ENCODE measurements at regions not wholly inside any gene's neighbourhood (a gene's known extent, or its start where the extent isn't known, plus 50 kb on each side); places are given as distances from the start of the nearest gene placed in this dataset.

DNA sequence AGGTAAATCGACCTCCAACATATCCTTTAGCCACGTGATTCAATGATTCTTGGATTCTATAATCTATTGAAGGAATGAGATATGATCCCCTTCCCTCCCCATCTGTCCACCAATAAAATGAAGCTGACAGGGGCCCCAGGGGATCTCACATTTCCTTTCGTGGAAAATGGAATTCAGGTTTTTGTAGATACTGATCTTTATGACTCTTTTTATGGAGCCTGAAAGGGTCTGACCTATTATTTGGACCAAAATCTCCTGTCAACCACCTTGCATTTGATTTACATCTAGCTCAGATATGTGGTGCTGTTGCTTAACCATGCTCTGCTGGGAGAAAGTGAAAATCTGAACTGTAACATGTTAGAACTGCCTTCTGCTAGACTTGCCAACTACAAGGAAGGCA, 234.0 kb upstream of the CXCL12 start:
- DNase-seq (ENCODE audit: low spot score) = no peak

DNA sequence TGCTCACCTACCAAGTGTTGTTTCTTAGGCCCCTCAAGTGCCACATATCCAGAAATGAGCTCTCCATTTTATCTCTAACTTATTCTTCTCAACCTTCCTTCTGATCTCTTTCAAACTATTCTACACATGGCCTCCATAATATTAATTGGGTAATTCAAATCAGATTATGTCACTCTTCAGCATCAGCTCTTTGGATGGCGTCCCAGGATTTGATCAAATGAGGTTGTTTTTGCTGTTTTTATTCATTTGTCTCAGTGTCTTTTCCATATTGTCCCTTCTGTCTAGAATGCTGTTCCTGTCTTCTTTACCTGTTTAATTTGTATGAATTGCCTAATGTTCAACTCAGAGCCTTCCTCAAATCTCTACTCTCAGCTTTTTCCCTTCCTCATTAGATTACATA, 234.6 kb upstream of the CXCL12 start:
- DNase-seq (ENCODE audit: low spot score) = no peak

DNA sequence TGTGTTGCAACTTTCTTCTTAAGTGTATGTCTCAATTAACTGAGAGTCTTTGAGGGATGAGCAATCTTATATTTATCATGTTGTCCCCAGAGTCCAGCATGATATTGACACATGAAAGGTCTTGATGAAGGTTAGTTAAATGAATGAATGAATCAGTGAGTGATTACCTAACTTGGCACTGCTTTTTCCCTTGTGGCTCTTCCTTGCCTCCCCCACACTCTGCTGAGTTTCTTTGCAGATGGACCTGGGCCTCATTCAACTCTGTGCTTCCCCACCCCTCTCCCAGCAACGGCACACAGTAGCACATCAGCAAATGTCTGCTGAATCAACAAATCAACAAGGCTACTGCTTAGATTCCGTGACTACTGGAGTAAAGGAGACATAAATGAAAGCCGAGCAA, 235.1 kb upstream of the CXCL12 start:
- DNase-seq (ENCODE audit: low spot score) = no peak

DNA sequence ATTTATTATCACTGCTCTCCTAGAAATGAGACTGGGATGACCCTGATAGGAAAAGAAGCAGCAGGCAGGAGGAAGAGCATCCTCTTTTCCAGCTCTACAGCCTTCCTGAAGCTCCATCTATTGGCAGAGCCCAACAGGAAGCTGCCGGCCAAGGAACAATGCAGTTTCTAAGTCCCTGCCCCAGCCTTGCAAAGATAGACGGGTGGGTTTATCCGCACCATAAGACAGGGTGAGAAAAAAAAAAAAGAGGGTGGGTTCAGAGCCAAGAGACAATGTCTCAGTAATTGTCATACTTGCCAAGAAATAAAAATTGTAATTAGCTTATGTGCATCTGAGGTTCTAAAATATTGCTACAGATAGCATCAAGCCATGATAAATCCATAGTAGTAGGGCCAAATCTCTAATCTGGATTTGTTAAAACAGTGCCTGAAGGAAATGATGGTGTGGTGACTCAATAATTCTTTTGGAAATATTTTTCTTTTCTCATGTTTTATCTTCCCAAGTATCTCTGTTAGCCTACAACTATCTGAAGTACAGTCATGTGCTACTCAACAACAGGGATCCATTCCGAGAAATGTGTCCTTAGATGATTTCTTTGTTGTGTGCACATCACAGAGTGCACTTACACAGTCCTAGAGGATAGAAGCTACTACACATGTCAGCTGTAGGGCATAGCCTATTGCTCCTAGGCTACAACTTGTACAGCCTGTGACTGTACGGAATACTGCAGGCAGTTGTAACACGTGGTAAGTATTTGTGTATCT, 242.9 kb upstream of the CXCL12 start:
- DNase-seq (ENCODE audit: low spot score) = no peak

DNA sequence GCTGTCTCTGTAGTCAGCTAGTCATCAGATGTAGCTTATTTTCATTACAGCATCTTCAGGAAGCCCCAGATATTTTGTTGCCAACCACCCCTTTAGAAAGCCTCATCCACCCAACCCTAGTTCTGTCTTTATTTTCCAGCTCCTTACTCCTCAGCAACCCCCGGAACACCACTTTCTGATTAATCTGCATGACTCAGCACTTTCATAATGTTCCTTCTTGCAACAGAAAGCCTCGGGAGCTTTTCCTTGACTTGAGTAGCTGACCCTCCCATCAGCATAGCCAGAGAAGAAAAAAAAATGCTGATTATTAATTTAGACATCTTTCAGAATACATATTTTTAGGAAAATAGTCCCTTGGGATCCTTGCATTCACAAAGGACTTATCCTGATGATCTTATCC, 244.0 kb upstream of the CXCL12 start:
- DNase-seq (ENCODE audit: low spot score) = peak; percentile 60

DNA sequence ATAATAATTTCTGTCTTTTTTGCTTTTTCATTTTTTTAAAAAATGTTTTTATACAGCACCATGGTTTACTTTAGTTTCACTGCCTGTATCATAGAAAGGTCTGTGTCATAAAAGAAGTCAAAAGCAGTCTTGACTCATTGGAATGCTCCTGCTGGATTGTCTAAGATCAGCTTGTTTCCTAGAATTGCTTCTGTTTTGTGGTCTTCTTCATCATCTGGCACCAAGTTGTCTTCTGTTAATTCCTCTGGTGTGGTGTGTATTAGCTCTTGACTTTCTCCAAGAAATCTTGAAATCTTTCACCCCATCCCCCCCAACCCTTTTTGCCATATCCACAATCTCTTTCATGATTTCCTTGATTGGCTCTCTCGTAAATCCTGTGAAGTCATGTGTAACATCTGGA, 250.3 kb upstream of the CXCL12 start:
- DNase-seq (ENCODE audit: low spot score) = no peak

DNA sequence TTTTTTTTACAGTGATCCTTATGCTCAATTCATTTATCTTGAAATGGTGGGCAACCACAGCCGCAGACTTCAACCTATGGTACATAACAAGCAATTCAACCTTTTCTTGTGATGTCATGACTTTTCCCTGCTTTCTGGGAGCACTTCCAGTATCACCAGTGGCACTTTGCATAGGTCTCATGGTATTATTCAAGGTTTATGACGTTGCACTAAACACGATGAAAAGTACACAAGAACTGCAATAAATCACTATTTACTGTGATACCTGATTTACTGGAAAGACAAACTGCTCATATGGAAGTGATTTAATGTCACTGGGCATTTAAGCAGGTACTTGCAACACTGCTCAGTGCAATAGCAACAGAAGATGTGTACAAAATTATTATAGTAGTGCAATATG, 251.7 kb upstream of the CXCL12 start:
- no peak for DNase-seq (ENCODE audit: low spot score)

DNA sequence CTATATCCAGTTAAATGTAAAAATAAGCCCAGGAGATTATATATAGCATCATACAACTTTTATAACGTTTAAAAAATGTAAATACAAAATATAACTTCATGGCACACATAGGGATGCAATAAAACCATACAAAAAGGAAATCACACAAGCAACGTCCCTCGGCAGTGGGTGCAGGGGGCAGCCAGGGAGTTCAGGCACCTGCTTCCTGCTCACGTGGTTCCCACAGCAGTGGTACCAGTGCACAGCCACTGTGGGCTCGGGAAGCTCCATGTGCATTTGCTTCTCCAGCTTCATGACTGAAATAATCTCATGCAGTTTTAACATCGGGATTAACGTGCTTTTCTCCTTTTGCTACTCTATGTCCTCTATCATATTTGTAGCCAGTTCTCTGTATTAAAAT, 255.5 kb upstream of the CXCL12 start:
- DNase-seq (ENCODE audit: low spot score) = no peak

DNA sequence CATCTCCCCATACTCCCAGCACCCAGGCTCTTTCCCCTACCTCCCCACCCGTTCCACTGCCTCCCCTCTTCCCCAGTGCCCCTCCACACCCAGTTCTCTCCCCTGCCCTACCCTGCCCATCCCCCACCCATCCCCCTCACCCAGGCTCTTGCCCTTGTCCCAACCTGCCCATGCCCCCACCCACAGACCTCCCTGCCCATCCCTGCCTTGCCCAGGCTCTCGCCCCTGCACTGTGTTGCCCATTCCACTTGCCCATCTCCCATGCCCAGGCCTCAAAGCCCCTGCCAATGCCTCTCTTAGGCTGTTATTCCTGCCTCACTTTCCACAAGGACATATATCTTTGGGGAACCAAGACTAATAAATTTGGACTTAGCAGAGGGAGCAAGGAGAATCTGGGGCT, 262.6 kb upstream of the CXCL12 start:
- no peak for DNase-seq (ENCODE audit: low spot score)

DNA sequence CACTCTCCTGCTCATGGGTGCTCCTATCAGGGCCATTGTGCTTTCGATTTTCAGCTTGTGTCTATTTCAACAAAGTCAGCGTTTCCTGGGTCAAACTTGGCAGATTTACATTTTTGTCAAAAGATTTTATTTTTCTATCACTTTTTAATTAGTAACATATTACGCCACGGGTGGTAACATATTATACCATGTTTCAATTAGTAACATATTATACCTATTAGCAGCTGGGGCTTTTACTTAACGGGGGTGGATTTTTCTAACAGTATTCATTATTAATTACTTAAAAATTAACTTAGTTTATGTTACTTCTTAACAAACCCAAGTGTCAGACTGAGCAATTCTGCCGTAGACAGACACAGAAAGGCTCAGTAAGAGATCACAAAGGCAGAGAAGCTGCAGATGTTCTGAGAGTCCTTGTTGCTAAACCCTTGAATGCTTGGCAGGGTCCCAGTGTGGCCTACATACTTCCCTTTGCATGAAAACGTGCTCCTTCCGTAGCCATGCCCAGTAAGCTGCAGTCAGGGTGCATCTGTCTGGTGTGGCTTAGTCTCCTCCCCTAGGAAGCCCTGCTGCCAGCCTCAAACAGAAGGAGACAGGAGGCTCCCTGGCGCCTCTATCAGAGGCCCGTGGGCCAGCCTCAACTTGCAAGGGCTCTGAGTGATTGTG, 263.1 kb upstream of the CXCL12 start:
- DNase-seq (ENCODE audit: low spot score) = peak; percentile 26

DNA sequence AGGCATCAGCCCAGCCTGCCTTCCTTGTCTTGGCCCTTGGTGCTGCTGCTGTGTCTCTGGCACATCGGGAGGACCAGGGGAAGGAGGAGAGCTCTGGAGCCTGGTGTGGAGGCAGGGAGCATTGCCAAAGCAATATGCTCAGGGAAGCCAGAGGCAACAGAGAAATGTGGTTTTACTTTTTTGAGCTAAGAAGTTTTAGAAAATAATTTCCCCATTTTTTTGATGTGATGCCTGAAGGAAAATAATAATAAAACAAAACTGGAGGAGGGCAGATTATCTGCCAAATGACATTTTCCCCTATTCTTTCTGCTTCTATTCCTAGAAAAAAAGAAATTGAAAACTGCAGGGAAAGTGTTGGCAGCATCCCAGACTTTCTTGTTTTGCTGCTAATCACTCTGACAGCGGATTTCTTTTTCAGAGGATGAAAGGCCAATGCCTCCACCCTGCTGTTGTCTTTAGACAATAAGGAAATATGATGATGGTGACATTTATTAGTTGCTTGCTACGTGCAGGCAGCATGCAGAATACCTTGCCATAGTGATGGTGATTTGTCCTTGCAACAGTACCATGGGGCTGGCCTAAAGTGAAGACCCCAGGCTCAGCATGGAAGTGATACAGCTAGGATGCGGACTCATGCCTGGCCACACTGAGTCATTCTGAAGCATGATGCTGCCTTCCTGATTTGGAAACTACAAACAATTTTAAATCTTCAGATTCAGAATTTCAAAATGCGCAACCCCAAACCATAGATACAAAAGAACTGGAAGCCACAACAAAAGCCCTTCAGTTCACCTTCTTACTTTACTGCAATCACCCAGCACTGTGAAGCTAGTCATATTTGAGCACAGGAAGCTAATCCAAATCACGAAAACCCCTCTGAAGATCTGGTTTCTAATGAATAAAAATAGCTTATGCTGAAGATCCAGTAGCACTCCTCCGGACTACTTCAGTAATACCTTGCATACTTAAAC, 260.2 kb upstream of the TMEM72 start:
- DNase-seq (ENCODE audit: low spot score) = no peak

DNA sequence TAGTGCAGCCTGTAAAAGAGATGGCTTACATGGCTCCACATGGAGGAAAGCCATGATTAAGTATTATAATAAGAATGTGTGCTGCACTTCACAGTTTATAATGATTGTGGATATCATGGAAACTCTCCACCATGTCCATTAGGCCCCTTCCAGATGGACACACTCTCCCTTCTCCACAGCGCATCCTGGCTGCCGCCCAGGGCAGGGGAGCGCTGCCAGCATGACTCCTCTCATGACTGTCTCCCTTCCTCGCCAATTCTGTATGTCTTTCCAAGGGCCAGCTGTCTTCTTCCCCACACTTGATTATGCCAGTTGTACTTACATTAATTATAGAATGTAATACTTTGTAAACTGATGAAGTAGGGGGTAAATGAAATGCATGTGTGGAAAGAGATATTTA, 259.3 kb upstream of the TMEM72 start:
- no peak for DNase-seq (ENCODE audit: low spot score)

DNA sequence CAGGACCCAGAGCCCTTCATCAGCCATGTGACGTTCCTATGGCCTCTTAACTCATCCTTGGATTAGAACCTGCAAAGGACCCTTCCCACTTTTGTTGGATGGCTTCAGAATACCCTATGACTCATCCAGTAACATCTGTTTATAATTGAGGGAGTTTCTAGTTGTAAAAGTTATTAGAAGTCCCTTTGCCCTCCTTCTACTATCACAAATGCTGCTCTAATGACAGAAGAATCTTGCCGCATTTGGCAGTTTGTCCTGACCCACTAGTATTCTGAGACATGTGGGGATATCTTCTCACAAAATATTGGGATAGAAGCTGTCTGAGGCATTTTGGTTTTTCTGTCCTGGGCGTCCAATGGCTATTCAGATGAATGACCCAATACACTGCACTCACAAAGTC, 251.8 kb upstream of the TMEM72 start:
- DNase-seq (ENCODE audit: low spot score) = no peak

DNA sequence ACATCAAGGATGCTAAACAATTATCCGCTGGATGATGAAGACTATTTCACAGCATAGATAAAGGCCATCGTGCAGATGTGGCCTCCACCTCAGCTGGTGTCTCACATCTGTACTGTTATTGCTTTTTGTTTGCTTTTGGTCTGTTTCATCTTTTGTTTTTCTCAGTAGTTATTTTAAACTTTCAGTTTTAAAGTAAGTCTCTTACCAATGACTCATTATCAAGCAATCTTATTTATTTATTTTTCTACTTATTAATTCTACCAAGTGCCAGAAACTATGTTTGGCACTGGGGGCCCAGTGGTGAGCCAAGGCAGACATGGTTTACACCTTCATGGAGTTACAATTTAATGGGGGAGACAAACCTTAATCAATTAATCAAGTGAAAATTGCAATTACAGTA, 250.9 kb upstream of the TMEM72 start:
- DNase-seq (ENCODE audit: low spot score) = no peak

DNA sequence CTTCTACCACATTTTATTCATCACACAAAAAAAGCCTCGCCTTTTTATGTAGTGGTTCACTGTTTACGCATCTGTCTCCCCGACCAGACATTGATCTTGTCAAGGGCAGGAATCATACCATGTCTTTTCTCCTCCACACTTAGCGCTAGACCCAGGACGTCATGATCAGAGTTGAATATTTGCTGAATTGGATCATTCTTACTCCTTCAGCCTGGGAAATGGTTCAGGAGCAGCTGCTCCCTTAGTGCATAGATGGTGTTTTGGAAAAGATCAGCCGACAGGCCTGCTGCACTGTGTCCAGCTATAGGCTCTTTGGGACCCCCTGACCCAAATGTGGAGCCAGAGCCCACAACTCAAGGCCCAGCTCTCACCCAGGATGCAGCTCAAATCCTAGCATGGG, 249.1 kb upstream of the TMEM72 start:
- no peak for DNase-seq (ENCODE audit: low spot score)

DNA sequence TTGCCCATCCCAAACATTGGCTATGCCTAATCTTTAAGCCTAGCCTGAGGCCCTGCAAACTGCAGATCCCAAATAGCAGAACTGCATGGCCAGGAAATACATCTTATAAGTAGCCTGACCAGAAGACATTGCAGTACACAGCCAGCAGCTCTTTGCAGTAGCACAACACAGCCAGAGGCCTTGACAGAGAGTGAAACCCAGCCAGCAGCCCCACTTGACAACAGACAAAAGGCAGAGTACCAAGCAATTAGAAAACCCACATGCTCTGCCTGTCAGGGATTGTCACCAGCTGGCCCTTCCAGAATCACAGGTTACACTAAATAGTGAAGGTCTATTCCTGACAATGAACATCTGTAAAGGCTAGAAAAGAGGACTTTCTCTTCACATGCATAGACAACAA, 242.8 kb upstream of the TMEM72 start:
- DNase-seq (ENCODE audit: low spot score) = no peak

DNA sequence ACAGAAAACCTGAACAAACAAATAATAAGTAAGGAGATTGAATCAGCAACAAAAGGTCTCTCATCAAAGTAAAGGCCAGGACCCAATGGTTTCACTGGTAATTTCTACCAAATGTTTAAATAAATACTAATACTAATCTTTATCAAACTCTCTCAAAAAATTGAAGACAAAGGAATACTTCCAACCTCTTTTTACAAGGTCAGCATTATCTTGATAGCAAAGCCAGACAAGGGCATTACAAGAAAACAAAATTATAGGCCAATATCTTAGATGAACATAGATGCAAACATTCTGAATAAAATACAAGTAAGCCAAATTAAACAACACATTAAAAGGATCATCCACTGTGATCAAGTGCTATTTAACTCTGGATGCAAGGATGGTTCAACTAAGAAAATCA, 239.8 kb upstream of the TMEM72 start:
- DNase-seq (ENCODE audit: low spot score) = no peak

DNA sequence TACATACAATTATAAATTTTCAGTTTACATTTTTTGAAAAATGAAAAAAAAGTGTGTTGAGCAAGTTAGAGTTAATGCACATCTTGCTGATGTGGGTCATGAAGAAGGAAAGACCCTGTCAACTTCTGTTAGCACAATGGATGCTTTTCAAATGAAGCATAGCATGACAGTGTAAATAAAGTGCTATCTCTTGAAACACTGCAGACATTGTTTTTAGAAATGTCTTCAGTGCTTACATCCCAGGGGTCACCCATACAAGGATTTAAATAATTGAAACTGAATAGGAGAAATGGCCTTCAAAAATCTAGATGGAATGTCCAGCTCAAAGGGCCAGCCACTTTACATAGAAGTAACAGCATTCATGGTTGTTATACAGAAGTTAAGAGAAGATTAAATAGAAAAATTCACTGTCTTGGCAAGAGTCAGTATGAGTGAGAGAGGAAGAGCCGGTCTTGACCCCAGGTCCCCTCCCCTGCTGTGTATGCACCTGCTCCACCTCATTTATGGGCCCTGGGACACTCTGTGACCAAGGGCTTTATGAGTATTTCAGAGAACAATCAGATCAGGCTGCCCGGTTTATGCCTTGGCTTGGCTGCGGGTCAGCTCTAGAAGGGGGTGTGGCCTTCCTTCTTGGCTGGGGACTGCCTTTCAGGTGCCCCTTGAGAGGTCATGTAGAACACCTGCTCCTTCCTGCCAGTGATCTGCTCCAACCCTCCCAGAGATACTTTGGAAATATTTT, 237.7 kb upstream of the TMEM72 start:
- no peak for DNase-seq (ENCODE audit: low spot score)

DNA sequence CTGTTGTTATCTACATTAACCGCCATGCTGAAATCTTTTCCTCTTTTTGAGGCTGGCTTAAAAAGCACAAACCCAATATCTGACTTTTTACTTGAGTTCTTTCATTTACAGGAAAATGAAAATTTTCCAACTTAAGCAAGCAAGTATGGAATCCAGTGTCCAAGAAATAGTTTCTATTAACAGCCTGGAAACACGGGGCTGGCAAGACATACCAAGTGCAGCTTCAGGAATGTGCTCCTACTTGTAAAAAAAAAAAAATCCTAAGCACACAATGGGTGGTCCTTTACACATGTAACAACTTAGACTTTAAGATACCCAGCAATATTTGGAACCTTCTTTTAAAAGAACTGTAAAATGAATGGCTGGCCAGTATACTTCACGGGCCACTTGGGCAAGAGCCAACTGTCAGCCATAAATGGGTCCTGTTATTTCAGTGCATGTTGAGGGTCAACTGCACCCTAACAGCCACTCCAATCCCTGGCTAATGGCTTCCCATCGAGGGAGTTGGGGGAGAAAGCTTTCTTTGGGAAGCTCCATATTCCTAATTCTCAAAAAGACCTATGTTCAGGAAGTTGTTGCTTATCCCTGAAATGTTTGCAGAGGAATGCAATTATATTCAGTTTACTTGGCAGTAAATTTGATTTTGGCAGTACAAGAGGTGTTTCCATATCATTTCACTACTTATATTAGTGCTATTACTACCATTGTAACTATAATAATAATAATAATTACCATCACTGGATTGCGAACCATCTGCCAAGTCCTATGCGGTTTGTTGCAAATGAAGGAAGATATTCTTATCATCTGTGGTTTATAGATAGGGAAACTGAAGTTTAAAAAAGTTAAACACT, 236.4 kb upstream of the TMEM72 start:
- DNase-seq (ENCODE audit: low spot score) = no peak

DNA sequence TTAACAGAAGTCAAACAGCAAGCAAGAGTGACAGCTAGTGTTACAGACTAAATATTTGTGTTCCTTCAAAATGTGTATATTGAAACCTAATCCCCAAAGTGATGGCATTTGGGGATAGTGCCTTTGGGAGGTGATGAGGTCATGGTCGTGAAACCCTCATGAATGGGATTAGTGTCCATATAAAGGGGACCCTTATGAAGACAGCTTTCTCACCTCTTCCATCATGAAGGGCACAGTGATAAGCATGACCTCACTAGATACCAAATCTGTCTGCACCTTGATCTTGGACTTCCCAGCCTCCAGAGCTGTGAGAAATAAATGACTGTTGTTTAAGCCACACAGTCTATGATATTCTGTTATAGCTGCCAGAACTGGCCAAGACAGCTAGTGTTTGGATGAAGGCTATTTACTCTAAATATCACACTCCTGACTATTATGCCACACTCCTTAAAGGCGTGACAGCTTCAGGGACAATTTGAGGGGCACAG, 235.7 kb upstream of the TMEM72 start:
- DNase-seq (ENCODE audit: low spot score) = no peak

DNA sequence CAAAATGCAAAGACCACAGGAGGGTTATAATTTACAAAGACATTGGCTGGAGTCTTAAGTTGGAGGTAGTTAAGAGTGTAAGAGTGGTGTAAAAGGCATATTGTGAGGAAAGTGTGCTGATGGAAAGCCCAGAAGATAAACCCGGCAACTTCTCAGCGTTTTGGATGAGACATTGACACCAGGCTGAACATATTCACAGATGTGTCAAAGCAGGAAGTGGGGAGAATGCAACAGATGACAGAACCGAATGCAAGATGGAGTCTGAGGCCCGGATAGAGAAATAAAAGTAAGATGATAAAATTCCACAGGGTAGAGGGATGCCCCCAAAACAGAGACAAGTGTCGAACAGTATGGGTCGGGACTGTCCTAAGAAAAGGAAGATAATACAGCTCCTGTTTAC, 230.4 kb upstream of the TMEM72 start:
- DNase-seq (ENCODE audit: low spot score) = no peak
